GM18519 (cell line): ENCODE measurements at regions not wholly inside any gene's neighbourhood (a gene's known extent, or its start where the extent isn't known, plus 50 kb on each side); places are given as distances from the start of the nearest gene placed in this dataset.

Source experiments
- ATAC-seq: cut with Tn5 transposase; IDR thresholded peaks from one replicate; pipeline ENCODE4 v1.9.1; 2021; ENCODE audit warnings: mild to moderate bottlenecking, moderate library complexity; ENCODE audit not compliant: unreplicated experiment, low FRiP score

DNA sequence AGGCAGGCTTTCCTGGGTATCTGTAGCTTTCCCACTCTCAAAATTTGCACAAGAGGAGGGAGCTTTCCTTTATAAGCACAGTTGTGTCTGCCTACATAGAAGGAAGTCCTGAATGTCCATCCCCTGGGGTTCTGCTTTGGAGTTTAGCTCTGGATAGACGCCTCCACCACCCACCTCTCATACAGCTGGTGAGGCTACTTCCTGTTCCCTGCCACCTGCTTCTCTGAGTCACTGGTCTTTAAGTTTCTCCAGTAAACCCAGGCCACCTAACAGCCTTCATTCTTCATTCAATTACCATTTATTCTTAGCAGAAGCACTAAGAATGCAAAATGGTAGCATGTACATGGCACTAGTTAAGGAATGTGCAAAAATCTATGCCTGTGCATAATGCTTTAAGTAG, 407.8 kb downstream of the CDH2 start:
- ATAC-seq, result no peak

DNA sequence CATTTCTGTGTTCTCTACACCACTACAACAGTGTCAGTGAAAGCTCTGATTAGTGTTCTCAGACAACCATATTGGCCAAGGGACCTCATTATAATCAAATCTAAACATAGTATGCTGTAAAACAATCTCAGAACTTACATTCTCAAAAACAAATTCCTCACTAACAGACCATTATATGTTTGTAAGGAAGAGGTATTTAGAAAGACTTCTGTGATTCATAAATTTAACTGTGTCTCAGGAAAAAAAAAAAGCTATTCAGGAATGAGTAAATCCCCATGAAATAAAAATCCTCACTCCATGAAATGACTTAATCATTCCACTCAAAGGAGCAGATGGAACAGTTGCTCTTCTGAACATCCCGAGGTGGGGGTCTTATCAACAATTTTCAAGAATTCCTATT, 413.0 kb downstream of the CDH2 start:
- no peak for ATAC-seq

DNA sequence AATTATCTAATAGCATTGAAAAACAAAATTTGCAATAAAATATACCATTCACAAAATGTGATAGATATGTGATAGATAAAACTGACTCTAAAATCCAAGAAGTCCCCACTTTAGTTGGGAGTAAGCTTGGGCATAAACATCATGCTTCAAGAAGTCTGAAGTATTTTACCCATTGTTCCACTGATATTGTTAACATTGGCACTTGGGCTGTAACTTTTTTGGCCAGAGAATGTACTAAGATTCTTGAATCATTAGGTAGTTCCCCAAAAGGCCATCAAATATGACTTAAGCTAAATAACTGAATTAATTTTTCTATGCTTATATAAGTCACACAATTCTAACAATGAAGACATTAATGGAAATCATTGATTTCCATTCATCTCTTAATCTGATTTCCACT, 413.6 kb downstream of the CDH2 start:
- ATAC-seq, result no peak

DNA sequence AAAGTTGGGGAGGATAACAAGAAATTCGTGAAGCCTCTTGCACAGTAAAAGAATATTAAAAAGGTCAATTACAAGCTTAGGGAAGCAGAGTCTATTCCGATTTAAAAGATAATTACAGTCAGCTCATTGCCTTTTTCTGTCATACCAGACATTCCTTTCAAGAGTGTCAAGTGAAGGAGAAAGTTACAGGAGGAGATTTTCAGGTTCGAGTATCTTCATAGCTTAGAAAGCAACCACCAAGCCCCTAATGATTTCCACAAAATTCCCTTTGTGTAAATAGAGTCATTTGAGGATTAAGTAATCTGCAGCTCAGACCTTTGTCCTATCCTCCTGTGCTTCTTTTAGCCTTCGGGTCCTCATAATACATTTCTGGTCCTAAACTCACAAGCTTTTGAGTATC, 414.9 kb downstream of the CDH2 start:
- ATAC-seq, result no peak

DNA sequence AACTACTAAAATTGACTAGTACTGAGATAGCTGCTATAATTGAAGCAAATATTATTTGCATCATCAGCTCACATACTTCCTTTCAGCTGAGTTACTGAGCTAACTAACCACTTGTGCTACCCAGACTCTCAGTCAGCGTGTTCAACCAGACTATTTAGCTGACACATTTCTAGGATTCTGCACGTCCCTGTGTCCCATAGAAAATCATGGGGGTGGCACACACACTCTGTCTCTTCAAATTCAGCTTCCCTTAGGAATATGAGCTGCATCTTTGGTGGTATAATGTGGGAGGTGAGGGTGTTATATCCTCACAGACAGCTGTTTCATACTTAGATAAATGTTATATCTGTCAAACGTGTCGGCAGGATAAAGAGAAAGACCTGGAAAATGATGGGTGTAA, 424.0 kb downstream of the CDH2 start:
- ATAC-seq, result no peak

DNA sequence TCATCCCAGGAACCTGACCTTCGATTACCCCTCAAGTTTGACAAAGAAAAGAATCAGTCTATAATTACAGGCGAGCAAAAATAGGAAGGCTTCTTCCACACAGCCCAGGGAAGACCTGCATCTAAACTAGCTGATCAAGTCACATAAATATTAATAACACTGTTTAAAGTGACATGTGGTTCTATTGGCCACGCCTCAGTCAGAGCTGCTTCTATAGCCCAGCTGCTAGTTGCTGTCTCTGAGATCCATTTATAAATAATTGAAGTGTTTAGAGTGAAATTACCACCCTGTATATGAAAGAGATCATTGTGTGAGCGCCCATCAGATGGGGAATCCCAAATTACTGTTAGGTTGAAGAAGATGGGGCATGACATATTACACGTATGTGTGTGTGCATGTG, 426.0 kb downstream of the CDH2 start:
- no peak for ATAC-seq

DNA sequence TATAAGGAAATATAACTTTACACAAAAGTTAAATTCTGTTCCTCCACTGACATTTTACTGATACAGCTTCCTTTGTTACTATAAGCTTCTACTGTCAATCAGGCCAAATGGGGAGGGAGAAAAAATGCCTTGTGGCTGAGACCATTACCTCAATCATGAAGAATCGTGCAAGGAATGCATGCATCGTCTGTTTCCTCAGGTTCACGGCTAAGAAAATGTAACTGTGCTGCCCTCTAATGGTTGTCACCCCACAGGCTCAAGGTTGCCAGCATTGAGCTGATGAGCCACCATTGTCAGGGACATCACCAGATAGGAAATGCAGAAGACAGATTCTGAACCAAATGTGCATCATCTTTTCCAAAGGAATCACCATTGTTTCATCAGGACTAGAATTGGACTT, 426.9 kb downstream of the CDH2 start:
- ATAC-seq, result no peak

DNA sequence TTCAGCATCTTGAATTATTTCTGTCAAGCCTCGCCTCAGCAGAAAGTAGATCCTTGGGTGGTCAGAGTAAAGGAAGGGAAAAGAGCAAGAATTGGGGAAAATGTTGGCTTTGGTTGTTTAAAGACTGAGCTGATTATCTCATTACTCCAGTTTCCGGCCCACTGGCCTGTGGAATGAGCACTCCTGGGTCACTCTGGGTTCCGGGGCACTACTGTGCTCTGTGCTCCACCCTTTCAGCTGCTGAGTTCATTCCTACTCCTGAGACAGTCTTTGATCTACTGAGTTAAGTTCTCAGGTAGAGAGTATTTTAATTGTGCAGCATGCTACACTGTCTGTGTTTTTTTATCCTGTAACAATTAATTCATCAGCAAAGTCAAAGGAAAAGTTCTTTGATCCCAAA, 427.7 kb downstream of the CDH2 start:
- no peak for ATAC-seq

DNA sequence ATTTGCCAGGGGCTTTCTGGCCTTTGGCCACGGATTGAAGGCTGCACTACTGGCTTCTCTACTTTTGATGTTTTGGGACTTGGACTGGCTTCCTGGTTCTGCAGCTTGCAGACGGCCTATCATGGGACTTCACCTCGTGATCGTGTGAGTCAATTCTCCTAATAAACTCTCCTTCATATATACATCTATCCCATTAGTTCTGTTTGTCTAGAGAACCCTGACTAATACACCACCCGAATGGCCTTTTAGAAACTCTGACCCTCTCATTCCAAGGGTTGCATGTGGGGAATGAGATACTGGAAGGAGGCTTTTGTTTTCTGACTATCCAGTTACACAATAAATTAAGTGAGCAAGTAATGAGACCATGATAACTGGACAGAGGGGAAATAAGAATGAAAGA, 430.7 kb downstream of the CDH2 start:
- ATAC-seq, result no peak

DNA sequence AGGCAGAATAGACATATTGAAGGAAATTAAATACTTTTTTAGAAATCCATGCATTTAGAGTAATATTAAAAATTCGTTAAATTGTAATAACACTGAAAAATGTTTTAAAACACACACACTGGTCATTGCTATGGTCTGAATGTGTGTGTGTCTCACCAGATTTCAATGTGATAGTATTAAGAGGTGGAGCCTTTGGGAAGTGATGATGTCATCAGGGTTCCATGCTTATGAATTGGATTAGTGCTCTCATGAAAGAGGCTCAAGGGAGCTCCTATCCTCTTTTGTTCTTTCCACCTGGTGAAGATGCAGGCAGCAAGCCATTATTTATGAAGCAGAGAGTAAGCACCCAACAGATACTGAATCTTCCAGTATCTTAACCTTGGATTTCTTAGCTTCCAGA, 441.8 kb downstream of the CDH2 start:
- no peak for ATAC-seq

DNA sequence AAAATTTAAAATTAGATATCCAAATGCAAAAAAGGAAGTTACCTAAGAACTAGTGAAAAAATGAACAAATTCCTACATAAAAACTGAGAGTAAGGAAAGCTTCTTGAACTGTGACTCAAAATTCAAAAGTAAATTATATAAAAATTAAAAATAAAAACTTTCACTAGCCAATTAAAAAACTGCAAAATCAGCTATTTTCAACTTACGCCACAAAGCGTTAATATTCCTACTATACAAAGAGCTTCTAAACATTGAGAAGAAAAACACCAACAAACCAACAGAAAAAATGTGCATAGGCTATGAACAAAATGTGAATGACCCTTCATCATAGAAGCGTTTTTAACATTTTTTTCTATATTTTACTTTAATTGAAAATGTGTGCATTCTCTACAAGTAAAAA, 445.7 kb downstream of the CDH2 start:
- no peak for ATAC-seq

DNA sequence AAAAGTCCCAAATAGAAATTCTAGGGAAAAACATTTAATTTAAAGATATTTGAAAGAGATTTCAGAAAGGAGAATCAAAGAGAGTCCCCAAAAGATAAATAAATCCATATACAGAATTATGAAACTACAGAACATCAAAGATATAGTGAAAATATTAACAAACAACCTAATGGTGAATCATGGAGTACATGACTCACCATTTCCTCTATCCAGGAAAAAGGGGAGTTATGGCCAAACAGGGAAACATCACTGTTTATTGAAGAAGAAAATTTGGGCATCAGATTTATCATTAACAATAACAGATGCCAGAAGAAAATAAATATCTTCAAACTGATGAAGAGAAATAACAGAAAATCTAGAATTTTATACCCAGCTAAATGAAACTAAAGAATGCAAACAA, 448.3 kb downstream of the CDH2 start:
- ATAC-seq, result no peak

DNA sequence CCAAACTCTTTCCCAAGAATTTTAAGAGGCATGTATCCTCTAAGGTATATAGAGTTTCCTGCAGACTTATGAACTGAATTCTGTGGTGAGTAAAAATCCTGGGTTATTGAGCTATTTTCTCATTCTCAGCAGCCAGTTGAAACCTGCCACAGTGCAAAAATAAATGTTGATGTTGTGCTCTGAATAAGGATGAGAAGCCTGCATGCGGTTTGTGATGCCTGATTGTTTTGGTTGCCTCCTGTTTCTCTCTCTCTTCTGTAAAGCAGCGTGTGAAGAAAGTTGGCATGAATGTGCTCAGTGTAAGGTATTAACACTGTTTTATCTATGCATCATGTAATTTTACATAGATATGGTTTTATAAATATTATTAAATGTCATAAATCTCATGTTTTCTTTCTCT, 452.6 kb downstream of the CDH2 start:
- ATAC-seq, result no peak

DNA sequence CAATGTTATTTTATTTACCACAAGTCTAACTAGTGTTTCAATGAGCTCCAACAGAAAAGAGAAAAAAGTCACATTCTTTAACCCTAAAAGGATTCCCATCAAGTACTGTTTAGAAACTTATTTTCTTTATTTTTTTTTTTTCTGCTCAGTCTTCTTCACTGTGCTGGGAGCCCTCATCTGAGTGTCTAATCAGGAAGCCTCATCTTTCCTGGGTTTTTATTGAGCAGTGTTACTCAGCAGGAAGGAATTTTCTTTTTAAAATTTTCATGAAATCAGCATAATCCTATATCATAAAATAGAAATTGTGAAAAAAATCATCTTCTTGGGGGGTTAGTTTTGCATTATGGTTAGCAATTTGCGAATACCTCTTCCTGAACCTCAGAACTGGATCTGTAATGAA, 453.8 kb downstream of the CDH2 start:
- no peak for ATAC-seq

DNA sequence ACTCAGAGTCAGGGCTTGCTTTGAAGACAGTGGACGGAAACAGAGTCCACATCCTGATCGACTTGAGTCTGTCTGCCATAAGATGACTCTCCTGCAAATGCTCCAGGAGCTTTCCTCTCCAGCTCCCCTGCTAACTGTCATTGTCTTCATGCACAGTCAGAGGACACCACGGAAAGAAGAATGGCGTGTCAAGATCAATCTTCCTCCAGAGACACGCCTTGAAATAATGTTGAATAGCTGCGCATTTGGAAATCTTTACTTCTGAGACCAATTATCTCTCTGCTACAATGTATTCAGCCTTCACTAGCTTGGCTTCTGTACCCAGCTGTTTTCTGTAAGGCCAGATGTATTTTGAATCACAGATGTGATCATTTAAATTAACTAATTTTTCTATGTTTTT, 457.2 kb downstream of the CDH2 start:
- ATAC-seq, result no peak

DNA sequence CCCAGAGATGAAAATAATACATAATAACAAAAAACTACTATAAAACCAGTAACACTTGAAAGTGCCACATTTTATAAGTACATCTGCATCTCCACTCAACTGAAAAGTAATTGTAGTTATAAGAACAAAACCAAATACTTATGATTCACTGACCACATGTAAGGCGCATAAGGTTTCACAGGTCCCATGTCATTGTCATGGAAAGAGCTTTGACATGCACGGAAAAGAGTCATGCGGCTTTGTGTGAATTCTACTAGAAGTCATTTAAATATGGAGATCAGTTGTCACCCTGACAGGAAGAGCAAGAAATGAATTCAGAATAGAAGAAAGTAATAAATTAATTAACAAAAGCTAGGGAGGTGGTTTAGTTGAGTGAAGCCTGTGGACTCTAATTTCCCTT, 459.1 kb downstream of the CDH2 start:
- ATAC-seq, result no peak

DNA sequence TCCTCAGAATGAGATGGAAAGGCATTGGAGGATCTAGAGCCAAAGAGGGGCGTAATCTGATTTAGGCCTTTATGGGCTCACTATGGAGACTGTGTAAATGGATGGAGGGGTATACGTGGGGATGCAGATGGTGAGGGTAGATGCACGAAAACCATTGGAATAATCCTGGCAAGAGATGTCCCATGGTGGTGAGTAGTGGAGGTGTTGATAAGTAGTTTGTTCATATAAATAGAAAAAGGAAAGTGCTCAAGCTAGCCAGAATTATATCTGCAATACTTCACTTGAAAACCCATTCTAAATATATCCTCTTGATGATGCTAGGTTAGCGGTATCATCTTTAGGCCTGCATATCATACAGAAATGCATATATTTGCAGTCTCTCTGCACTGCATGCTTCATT, 459.7 kb downstream of the CDH2 start:
- no peak for ATAC-seq

DNA sequence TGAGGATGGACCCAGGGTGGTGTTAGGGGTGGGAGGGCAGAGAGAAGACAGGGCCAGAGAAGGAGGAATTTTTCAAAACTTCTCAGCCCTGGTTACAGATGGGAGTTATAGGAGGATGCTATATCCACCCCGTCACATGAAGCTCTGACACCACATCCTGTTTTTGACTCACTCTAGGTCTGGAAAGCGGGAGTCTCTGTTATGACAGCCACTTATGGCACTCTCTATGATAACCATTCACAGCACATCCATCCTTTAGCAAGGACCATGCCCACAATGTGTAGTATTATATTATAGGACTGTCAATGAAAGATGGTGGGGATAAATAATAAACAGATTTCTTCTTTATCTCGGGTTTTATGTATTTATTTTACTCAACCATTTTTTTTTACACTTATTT, 461.2 kb downstream of the CDH2 start:
- no peak for ATAC-seq

DNA sequence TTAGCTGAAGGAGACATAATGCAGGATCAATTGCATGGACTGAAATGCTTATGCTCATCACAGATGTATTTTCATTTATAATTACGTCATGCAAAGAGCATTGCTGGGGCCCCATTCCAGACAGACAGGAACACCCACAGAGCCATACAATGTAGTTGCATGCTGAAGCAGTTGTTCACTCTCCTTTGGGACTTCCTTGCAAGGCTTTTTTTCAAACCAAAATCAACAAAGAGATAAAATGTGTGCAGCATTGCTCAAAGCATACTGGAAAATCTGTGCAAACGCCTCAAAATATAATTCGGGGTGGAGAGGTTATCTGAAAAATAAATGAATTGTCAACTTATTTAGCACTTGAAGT, 463.2 kb downstream of the CDH2 start:
- no peak for ATAC-seq

DNA sequence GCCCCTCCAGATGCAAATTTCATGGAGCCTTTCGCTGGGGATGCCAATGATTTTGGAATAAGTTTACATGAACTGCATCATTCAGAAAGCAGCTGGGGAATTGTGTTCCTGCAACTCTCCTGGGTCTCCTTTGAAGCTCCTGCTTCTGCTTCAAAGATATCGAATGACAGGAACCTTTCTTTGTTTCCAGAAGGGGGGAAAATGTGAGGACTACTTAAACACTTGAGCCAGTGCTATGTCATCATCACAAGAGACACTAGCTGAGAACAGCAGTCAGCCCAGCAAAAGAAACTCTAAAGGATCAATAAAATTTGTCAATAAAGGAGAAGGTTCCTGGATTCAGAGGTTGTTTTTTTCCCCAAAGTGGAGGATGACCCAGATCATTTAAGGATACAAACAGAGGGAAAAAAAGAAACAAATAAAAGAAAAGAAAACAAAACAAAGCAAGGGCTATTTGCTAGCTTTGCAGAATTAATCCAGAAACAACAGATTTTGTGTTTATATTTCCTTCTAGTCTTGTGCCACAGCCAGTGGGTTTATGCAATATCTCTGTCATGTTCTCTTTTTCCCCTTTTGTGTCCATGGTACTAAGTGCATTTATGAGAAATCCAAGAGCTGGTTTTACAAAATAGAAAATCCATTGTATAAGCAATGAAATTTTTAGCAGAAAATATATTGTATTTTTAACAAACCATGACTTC, 463.7 kb downstream of the CDH2 start:
- ATAC-seq, result no peak

DNA sequence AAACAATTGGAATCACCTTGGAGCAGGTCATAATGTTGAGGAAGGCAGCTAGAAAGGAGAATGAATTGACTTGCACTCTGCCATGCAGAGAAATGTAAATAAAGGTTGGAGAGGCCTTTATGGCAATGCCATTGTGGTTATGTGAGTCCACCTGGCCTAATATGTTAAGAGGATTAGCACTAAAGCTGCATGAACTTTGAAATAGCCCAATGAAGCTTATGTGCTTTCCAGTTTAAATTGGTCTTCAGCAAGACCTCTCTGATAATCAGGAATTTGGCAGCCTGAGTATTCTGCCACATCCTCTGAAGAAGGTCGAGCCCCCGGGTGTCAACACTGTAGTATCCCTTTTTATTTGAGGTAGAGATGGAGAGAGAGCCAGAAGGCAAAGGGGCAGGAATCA, 464.9 kb downstream of the CDH2 start:
- ATAC-seq, result no peak

DNA sequence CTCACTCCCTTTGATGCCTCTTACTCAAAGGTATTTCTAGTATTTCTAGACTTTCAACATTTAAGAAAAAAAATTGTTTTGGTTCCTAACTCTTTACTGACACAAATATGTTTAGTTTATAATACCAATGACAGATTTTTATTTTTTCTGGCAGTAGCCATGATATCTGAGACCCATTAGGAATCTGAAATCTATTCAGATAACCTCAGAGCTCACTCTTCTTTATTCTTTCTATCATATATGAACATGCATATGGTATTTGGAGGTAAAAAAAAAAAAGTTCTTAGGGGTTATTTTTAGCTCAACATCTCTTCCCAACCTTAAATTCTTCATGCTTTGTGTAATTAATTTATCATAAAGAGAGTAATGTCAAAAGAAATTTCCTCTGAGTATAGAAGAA, 465.5 kb downstream of the CDH2 start:
- no peak for ATAC-seq

DNA sequence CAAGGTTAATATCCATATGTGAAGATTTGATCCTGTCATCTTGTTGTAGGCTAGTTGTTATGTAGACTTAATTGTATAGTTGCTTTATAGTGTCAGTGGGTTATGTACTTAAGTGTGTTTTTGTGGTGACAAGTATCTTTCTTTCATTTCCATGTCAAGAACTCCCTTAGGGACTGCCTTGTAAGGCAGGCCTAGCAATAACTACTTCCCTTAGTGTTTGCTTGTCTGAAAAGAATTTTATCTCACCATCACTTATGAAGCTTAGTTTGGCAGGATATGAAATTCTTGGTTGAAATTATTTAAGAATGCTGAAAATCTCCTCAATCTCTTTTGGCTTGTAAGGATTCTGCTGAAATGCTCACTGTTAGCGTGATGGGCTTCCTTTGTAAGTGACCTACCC, 467.6 kb downstream of the CDH2 start:
- ATAC-seq, result no peak
